Heart right ventricle (tissue), 16 donors: ENCODE measurements at regions not wholly inside any gene's neighbourhood (a gene's known extent, or its start where the extent isn't known, plus 50 kb on each side); places are given as distances from the start of the nearest gene placed in this dataset.

Source experiments
- ATAC-seq, 8 donors: fragments of 200-7000 bp; cut with Tn5 transposase; one replicate each; pipeline ENCODE4 v1.9.1; 2020; ENCODE audit warnings: mild to moderate bottlenecking in 8 of 8, moderate library complexity in 8 of 8, moderate number of reproducible peaks in 1 of 8
- DNase-seq, 2 donors: peaks; one replicate each; pipeline ENCODE4 v3.0.0-alpha.2; 2020
- H3K27ac ChIP-seq, 10 donors: fragments of 200-600 bp; sonication (generic) in 2 of 10; one replicate each; pipeline versions ENCODE4 v1.5.0 to v1.8.0; 2020 to 2022; ENCODE audit warnings: mild to moderate bottlenecking in 3 of 10
- H3K27me3 ChIP-seq, 7 donors: fragments of 200-600 bp; one replicate each; pipeline ENCODE4 v1.8.0; 2021 to 2022; ENCODE audit warnings: mild to moderate bottlenecking in 2 of 7
- H3K36me3 ChIP-seq, 9 donors: fragments of 200-600 bp; sonication (generic) in 1 of 9; one replicate each; pipeline versions ENCODE4 v1.5.0 to v1.8.0; 2020 to 2022; ENCODE audit warnings: mild to moderate bottlenecking in 2 of 9
- H3K4me1 ChIP-seq, 9 donors: fragments of 200-600 bp; sonication (generic) in 1 of 9; one replicate each; pipeline versions ENCODE4 v1.5.0 to v1.8.0; 2020 to 2022; ENCODE audit warnings: mild to moderate bottlenecking in 4 of 9
- H3K4me3 ChIP-seq, 10 donors: fragments of 200-600 bp; sonication (generic) in 2 of 10; one replicate each; pipeline versions ENCODE4 v1.5.0 to v1.8.0; 2020 to 2022; ENCODE audit warnings: mild to moderate bottlenecking in 7 of 10, moderate library complexity in 2 of 10
- H3K9me3 ChIP-seq, 11 donors: fragments of 200-600 bp in 10 of 11; sonication (generic) in 2 of 11; one replicate each; pipeline versions ENCODE4 v1.5.0 to v1.8.0; 2013 to 2022; ENCODE audit warnings: mild to moderate bottlenecking in 2 of 11, control low read depth in 1 of 11, moderate library complexity in 1 of 11
- CTCF ChIP-seq, 9 donors: fragments of 200-600 bp; sonication (generic) in 2 of 9; IDR thresholded peaks; one replicate each; pipeline versions ENCODE4 v1.5.0 to v1.8.0; 2021 to 2022; ENCODE audit warnings: antibody characterized with exemption in 9 of 9, mild to moderate bottlenecking in 5 of 9, moderate library complexity in 1 of 9
- WGBS, 2 donors: extraction: QIAGEN DNeasy Blood & Tissue Kit; methylation state at CpG; one replicate each; pipeline ENCODE4 v1.1.7; 2013; ENCODE audit warnings: inconsistent platforms in 1 of 2; 5-methylcytosine and 5-hydroxymethylcytosine counted together
- intact Hi-C, 10 donors: fragments of 100-400 bp; cut with DNase I; formaldehyde crosslinking; loops; one replicate each; pipeline versions ENCODE4 v1.11.1 to v1.14.2; 2022
- donor health status: Arrhythmogenic right ventricular cardiomyopathy.
- donor health status: ischemic (EF 13 %, LVEDD 7.1; RV severe dilation, severe dysfunction).
- donor health status: healthy with polysubstance abuse.
- donor health status: DM: no; HTN: yes; CAD: no.
- donor health status: DM: no; HTN: no; CAD: no.
- donor health status: ischemic (EF 25% LVEDD 6.9; RV normal size, moderate dysfunction).
- donor health status: ischemic (EF 25% LVEDD 5.7; RV mildly dilated, moderate dysfunction).
- donor health status: healthy.
- donor health status: DM: yes; HTN: yes; CAD: no.
- donor health status: Ischemic cardiomyopathy.
- donor health status: ischemic (EF 35%, LVEDD 5.7; RV mildly dilated, moderate dysfunction).
- donor health status: nonischemic (EF 11% LVEDD 7.7; RV severe dilation, severe dysfunction).
- donor health status: DM: yes; HTN: yes; CAD: no.
- donor health status: PGD.
- donor health status: ischemic (EF 29% LVEDD 5.4; RV normal size, mild dysfunction).
- donor health status: nonischemic (EF 23%, LVEDD 6.1; RV moderate dilation, normal function).

- 66 to 81% methylated on average over 5 of the region's 5 CpGs for WGBS, 2 donors
- no peak overlapping the region for H3K27ac ChIP-seq
- intact Hi-C loops, result no loop called here
- no peaks in the 10 kb centered on the region for H3K9me3 ChIP-seq
- H3K36me3 ChIP-seq, result no peaks in the 10 kb centered on the region
- no peak for DNase-seq
- no peaks in the 10 kb centered on the region for H3K27me3 ChIP-seq
- TF ChIP-seq CTCF (IDR thresholded peaks at IDR 0.05), result no peak
- no peak for ATAC-seq
- peaks cover 0 to 10% (median 0%) of the 10 kb centered on the region in 9 donors for H3K4me1 ChIP-seq
- no peak overlapping the region for H3K4me3 ChIP-seq
These were observed 189.7 kb downstream of the MIAT start for GRCh38 chr22:26847046-26847445.

- Histone ChIP-seq H3K27me3 (no peaks in the 10 kb centered on the region), H3K4me1 (peaks cover 0 to 10% (median 0%) of the 10 kb centered on the region in 9 donors), H3K27ac (no peak overlapping the region), H3K36me3 (no peaks in the 10 kb centered on the region), H3K4me3 (no peak overlapping the region), H3K9me3 (no peaks in the 10 kb centered on the region)
- 82 to 87% methylated on average over 2 of the region's 2 CpGs for WGBS, 2 donors
- ATAC-seq (no peak), DNase-seq (no peak)
- intact Hi-C loops, result no loop called here
- no peak for TF ChIP-seq CTCF (IDR thresholded peaks at IDR 0.05)
These were observed 190.4 kb downstream of the MIAT start for GRCh38 chr22:26847816-26848215.

- DNase-seq, result no peak
- Histone ChIP-seq H3K36me3 (no peaks in the 10 kb centered on the region), H3K27ac (no peak overlapping the region), H3K4me3 (no peak overlapping the region), H3K27me3 (no peaks in the 10 kb centered on the region), H3K4me1 (peaks cover 0 to 10% (median 0%) of the 10 kb centered on the region in 9 donors), H3K9me3 (no peaks in the 10 kb centered on the region)
- ATAC-seq, result peak in 3 of 8 donors; percentile 37 to 46 (median 37)
- 66 to 74% methylated on average over 9 of the region's 9 CpGs for WGBS, 2 donors
- intact Hi-C loops, result no loop called here
- no peak for TF ChIP-seq CTCF (IDR thresholded peaks at IDR 0.05)
These were observed 191.0 kb downstream of the MIAT start for GRCh38 chr22:26848244-26848920.

- H3K27me3 ChIP-seq, result no peaks in the 10 kb centered on the region
- 91 to 94% methylated on average over 4 of the region's 4 CpGs for WGBS, 2 donors
- TF ChIP-seq CTCF (IDR thresholded peaks at IDR 0.05), result no peak
- intact Hi-C loops, result no loop called here
- no peak overlapping the region for H3K27ac ChIP-seq
- no peak overlapping the region for H3K4me3 ChIP-seq
- H3K36me3 ChIP-seq, result no peaks in the 10 kb centered on the region
- no peaks in the 10 kb centered on the region for H3K9me3 ChIP-seq
- ATAC-seq (no peak), DNase-seq (no peak)
- H3K4me1 ChIP-seq, result peaks cover 0 to 10% (median 0%) of the 10 kb centered on the region in 9 donors
These were observed 192.2 kb downstream of the MIAT start for GRCh38 chr22:26849575-26849974.
